GM12878 (cell line): ENCODE measurements at regions not wholly inside any gene's neighbourhood (a gene's known extent, or its start where the extent isn't known, plus 50 kb on each side); places are given as distances from the start of the nearest gene placed in this dataset.

ENCODE experiments used
- ATAC-seq: fragments of 200-7000 bp; cut with Tn5 transposase; 3 replicates; pipeline ENCODE4 v1.9.1; 2020; ENCODE audit warnings: mild to moderate bottlenecking, moderate library complexity
- BruUV-seq: library from RNA; stranded (reverse); fragments of 400-500 nt; replicated peaks from 2 replicates; lab custom pipeline; 2021; lab: Mats Ljungman, UMichigan
- CTCF ChIA-PET: fragments of 300-600 bp; sonication (Branson Sonifier 250); formaldehyde crosslinking; extraction: SDS; loops from one replicate; lab custom pipeline; 2021; ENCODE audit warnings: inconsistent platforms; lab: Yijun Ruan, JAX
- POLR2A ChIA-PET: fragments of 350-600 bp; formaldehyde crosslinking; extraction: SDS; loops from one replicate; lab custom pipeline; 2021; ENCODE audit warnings: inconsistent platforms; lab: Charles Lee
- RAD21 ChIA-PET: fragments of 300-600 bp; sonication (Branson Sonifier 250); formaldehyde crosslinking; loops from one replicate; lab custom pipeline; 2023; ENCODE audit warnings: antibody characterized with exemption; ENCODE audit not compliant: unreplicated experiment; lab: Charles Lee
- SMC1A ChIA-PET: fragments of 300-600 bp; sonication (Branson Sonifier 250); formaldehyde crosslinking; loops from one replicate; lab custom pipeline; 2023; ENCODE audit not compliant: unreplicated experiment, uncharacterized antibody; lab: Charles Lee
- DNase-seq: peaks from one replicate; pipeline ENCODE4 v3.0.0-alpha.2; 2011; ENCODE audit warnings: low read depth, low spot score
- FAIRE-seq: peaks from 3 replicates; lab custom pipeline; 2011; peaks lifted over from hg19 to GRCh38; lab: Jason Lieb, UNC
- H2AFZ ChIP-seq: 2 replicates; pipeline ENCODE4 v1.6.0; 2011; ENCODE audit warnings: low read depth, low read length, control low read depth; ENCODE audit not compliant: control insufficient read depth
- H3K27ac ChIP-seq: 2 replicates; pipeline ENCODE4 v1.5.1; 2011; ENCODE audit warnings: control low read depth; ENCODE audit not compliant: control insufficient read depth, insufficient read depth
- H3K27me3 ChIP-seq, 2 experiments: replicated peaks in 1 of 2; 2 replicates each; pipeline versions ENCODE4 v1.6.0 to v1.6.1; 2011; ENCODE audit warnings: low read length in 1 of 2; ENCODE audit not compliant: control insufficient read depth in 2 of 2, insufficient read depth in 2 of 2
- H3K36me3 ChIP-seq, 2 experiments: 2 replicates each; pipeline ENCODE4 v1.5.1; 2011; ENCODE audit warnings: low read length in 1 of 2; ENCODE audit not compliant: control insufficient read depth in 2 of 2, insufficient read depth in 2 of 2
- H3K4me1 ChIP-seq: 2 replicates; pipeline ENCODE4 v1.6.1; 2011; ENCODE audit warnings: mild to moderate bottlenecking, low read length, moderate library complexity, mixed read lengths; ENCODE audit not compliant: control insufficient read depth, insufficient read depth
- H3K4me2 ChIP-seq: 2 replicates; pipeline ENCODE4 v1.6.0; 2011; ENCODE audit warnings: control low read depth; ENCODE audit not compliant: control insufficient read depth, insufficient read depth
- H3K4me3 ChIP-seq: fragments of 200-600 bp; sonication (generic); 2 replicates; pipeline ENCODE4 v1.5.1; 2016
- H3K79me2 ChIP-seq: 2 replicates; pipeline ENCODE4 v1.6.0; 2011; ENCODE audit warnings: low read length; ENCODE audit not compliant: control insufficient read depth, insufficient read depth
- H3K9ac ChIP-seq: 2 replicates; pipeline ENCODE4 v1.8.0; 2011; ENCODE audit warnings: low read length, control low read depth, mixed read lengths; ENCODE audit not compliant: control insufficient read depth, insufficient read depth
- H3K9me3 ChIP-seq: replicated peaks from 3 replicates; pipeline ENCODE4 v1.5.1; 2011; ENCODE audit warnings: mild to moderate bottlenecking, low read length; ENCODE audit not compliant: control insufficient read depth, insufficient read depth
- H4K20me1 ChIP-seq: 2 replicates; pipeline ENCODE4 v1.6.0; 2011; ENCODE audit not compliant: control insufficient read depth, insufficient read depth
- CREM ChIP-seq: IDR thresholded peaks from 2 replicates; pipeline ENCODE4 v1.6.1; 2014; ENCODE audit warnings: antibody characterized with exemption, low read depth
- EED ChIP-seq: sonication (generic); IDR thresholded peaks from 2 replicates; pipeline ENCODE4 v1.6.1; 2016; ENCODE audit warnings: antibody characterized with exemption, low read depth
- HDAC6 ChIP-seq: fragments of 200-600 bp; sonication (generic); IDR thresholded peaks from one replicate; pipeline ENCODE4 v1.8.0; 2017; ENCODE audit warnings: antibody characterized with exemption; ENCODE audit not compliant: unreplicated experiment
- KDM1A ChIP-seq: fragments of 200-600 bp; sonication (generic); IDR thresholded peaks from 2 replicates; pipeline ENCODE4 v1.6.1; 2016; ENCODE audit warnings: borderline replicate concordance
- POLR2A ChIP-seq: IDR thresholded peaks from 2 replicates; pipeline ENCODE4 v1.6.1; 2011; ENCODE audit warnings: low read depth, mild to moderate bottlenecking, low read length
- RB1 ChIP-seq: fragments of 450-650 bp; formaldehyde crosslinking; IDR thresholded peaks from 2 replicates; pipeline ENCODE4 v1.6.1; 2017; ENCODE audit warnings: mild to moderate bottlenecking, borderline replicate concordance
- RELA ChIP-seq: fragments of 450-650 bp; IDR thresholded peaks from 2 replicates; pipeline ENCODE4 v1.8.0; 2014; ENCODE audit warnings: borderline replicate concordance; ENCODE audit not compliant: partially characterized antibody
- STAT1 ChIP-seq: fragments of 450-650 bp; conservative IDR thresholded peaks from 2 replicates; pipeline ENCODE4 v1.6.1; 2014; ENCODE audit warnings: antibody characterized with exemption, mild to moderate bottlenecking
- STAT3 ChIP-seq: IDR thresholded peaks from 2 replicates; pipeline ENCODE4 v1.6.1; 2011; ENCODE audit warnings: low read depth, low read length, improper control_type of control experiment
- SUPT20H ChIP-seq: IDR thresholded peaks from 2 replicates; pipeline ENCODE4 v1.6.1; 2011; ENCODE audit warnings: low read depth, mild to moderate bottlenecking, low read length, moderate library complexity, borderline replicate concordance; ENCODE audit not compliant: control insufficient read depth
- TCF7 ChIP-seq: IDR thresholded peaks from 2 replicates; pipeline ENCODE4 v1.6.1; 2014; ENCODE audit warnings: antibody characterized with exemption, borderline replicate concordance
- YY1 ChIP-seq: IDR thresholded peaks from 2 replicates; pipeline ENCODE4 v1.6.1; 2011; ENCODE audit warnings: low read depth, mild to moderate bottlenecking, low read length
- ZNF207 ChIP-seq: fragments of 450-650 bp; IDR thresholded peaks from 2 replicates; pipeline ENCODE4 v1.6.1; 2014; ENCODE audit warnings: antibody characterized with exemption, mild to moderate bottlenecking, borderline replicate concordance
- ZNF384 ChIP-seq: IDR thresholded peaks from 2 replicates; pipeline ENCODE4 v1.6.1; 2012; ENCODE audit warnings: low read depth, mild to moderate bottlenecking, low read length, improper control_type of control experiment, borderline replicate concordance
- ZSCAN29 ChIP-seq: fragments of 450-650 bp; IDR thresholded peaks from 2 replicates; pipeline ENCODE4 v1.6.1; 2017; ENCODE audit warnings: mild to moderate bottlenecking, moderate library complexity
- in situ Hi-C: fragments of 300-500 bp; cut with MboI; formaldehyde crosslinking; loops from 9 replicates; pipeline ENCODE4 v1.14.3; 2018; ENCODE audit warnings: mixed read lengths
- intact Hi-C: fragments of 100-400 bp; cut with micrococcal nuclease; formaldehyde crosslinking; loops from one replicate; pipeline ENCODE4 v1.14.2; 2022; ENCODE audit not compliant: unreplicated experiment
- TF ChIP-seq, protein P1 (sequence below): IDR thresholded peaks from 2 replicates; pipeline ENCODE4 v1.6.1; 2011; ENCODE audit warnings: borderline replicate concordance, low read depth, mild to moderate bottlenecking, moderate library complexity, low read length; ENCODE audit not compliant: insufficient read depth, poor library complexity, severe bottlenecking
- TF ChIP-seq, protein P2 (sequence below): fragments of 450-650 bp; IDR thresholded peaks from 2 replicates; pipeline ENCODE4 v1.6.1; 2017; ENCODE audit warnings: low read depth, mild to moderate bottlenecking, moderate library complexity
- TF ChIP-seq, protein P3 (sequence below): IDR thresholded peaks from 2 replicates; pipeline ENCODE4 v1.6.1; 2012; ENCODE audit warnings: low read length, inconsistent platforms
- TF ChIP-seq, protein P4 (sequence below): IDR thresholded peaks from 2 replicates; pipeline ENCODE4 v1.6.1; 2012; ENCODE audit warnings: mild to moderate bottlenecking, low read depth, low read length

DNA sequence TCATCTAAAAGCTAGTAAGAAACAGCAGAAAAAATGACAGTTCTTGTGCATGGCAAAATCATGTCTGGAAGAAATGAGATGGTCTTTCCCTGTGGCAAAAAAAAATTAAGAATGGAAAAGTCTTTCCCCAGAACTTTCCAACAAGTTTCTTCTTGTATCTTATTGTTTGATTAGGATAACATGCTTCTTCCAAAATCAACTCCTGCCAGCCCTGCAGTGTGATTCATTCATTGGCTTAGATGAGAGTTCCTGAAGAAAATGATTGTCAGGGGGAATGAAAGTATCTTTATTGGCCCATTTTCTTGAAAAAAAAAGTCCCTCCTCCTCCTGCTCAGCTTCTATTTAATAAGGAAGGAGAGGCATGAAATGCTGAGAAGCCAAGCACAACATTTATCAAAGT lies 407.7 kb downstream of the ARAP2 start (continued):
- TF ChIP-seq POLR2A (no peak), EED (no peak), RB1 (no peak), SUPT20H (no peak), ZSCAN29 (no peak), CREM (no peak)
- TF ChIP-seq, all 136 proteins: peak for 0

DNA sequence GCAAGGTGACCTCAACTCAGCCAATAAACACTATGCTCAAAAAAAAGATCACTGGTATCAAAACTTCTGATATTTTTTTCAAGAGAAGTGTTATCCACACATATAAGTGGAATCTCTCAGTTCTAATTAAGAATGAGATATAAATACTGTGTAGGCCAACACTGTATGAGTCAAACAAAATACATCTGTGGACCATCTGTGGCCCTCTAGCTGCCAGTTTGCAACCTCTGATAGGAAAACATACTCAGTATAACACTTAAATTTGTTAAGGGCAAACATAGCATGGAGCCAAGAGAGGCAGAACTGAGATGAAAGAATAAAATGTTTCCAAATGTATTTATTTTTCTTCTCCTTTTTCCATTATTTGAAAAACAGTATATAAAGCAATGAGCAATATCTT lies 377.3 kb downstream of the ARAP2 start:
- FAIRE-seq (no peak), ATAC-seq (no peak), DNase-seq (no peak)
- H3K9me3 ChIP-seq, result no peaks in the 10 kb centered on the region
- in situ Hi-C loops, result no loop called here
- POLR2A ChIA-PET, result no interaction called here
- SMC1A ChIA-PET, result no interaction called here
- no peaks in the 10 kb centered on the region for H3K79me2 ChIP-seq
- no peak overlapping the region for H3K4me2 ChIP-seq
- no peaks in the 10 kb centered on the region for H3K27me3 ChIP-seq
- H3K4me1 ChIP-seq, result no peaks in the 10 kb centered on the region
- no TSS peak for BruUV-seq
- RAD21 ChIA-PET, result no interaction called here
- H3K36me3 ChIP-seq, result no peaks in the 10 kb centered on the region
- CTCF ChIA-PET, result no interaction called here
- TF ChIP-seq HDAC6 (no peak), ZNF207 (no peak), STAT3 (no peak), KDM1A (no peak), YY1 (no peak), ZNF384 (no peak), RELA (no peak), TCF7 (no peak), STAT1 (no peak)
- TF ChIP-seq, protein P1, sequence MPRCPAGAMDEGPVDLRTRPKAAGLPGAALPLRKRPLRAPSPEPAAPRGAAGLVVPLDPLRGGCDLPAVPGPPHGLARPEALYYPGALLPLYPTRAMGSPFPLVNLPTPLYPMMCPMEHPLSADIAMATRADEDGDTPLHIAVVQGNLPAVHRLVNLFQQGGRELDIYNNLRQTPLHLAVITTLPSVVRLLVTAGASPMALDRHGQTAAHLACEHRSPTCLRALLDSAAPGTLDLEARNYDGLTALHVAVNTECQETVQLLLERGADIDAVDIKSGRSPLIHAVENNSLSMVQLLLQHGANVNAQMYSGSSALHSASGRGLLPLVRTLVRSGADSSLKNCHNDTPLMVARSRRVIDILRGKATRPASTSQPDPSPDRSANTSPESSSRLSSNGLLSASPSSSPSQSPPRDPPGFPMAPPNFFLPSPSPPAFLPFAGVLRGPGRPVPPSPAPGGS, result no peak
- TF ChIP-seq, protein P2, sequence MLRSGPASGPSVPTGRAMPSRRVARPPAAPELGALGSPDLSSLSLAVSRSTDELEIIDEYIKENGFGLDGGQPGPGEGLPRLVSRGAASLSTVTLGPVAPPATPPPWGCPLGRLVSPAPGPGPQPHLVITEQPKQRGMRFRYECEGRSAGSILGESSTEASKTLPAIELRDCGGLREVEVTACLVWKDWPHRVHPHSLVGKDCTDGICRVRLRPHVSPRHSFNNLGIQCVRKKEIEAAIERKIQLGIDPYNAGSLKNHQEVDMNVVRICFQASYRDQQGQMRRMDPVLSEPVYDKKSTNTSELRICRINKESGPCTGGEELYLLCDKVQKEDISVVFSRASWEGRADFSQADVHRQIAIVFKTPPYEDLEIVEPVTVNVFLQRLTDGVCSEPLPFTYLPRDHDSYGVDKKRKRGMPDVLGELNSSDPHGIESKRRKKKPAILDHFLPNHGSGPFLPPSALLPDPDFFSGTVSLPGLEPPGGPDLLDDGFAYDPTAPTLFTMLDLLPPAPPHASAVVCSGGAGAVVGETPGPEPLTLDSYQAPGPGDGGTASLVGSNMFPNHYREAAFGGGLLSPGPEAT, result no peak
- TF ChIP-seq, protein P3, sequence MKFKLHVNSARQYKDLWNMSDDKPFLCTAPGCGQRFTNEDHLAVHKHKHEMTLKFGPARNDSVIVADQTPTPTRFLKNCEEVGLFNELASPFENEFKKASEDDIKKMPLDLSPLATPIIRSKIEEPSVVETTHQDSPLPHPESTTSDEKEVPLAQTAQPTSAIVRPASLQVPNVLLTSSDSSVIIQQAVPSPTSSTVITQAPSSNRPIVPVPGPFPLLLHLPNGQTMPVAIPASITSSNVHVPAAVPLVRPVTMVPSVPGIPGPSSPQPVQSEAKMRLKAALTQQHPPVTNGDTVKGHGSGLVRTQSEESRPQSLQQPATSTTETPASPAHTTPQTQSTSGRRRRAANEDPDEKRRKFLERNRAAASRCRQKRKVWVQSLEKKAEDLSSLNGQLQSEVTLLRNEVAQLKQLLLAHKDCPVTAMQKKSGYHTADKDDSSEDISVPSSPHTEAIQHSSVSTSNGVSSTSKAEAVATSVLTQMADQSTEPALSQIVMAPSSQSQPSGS, result no peak
- TF ChIP-seq, protein P4, sequence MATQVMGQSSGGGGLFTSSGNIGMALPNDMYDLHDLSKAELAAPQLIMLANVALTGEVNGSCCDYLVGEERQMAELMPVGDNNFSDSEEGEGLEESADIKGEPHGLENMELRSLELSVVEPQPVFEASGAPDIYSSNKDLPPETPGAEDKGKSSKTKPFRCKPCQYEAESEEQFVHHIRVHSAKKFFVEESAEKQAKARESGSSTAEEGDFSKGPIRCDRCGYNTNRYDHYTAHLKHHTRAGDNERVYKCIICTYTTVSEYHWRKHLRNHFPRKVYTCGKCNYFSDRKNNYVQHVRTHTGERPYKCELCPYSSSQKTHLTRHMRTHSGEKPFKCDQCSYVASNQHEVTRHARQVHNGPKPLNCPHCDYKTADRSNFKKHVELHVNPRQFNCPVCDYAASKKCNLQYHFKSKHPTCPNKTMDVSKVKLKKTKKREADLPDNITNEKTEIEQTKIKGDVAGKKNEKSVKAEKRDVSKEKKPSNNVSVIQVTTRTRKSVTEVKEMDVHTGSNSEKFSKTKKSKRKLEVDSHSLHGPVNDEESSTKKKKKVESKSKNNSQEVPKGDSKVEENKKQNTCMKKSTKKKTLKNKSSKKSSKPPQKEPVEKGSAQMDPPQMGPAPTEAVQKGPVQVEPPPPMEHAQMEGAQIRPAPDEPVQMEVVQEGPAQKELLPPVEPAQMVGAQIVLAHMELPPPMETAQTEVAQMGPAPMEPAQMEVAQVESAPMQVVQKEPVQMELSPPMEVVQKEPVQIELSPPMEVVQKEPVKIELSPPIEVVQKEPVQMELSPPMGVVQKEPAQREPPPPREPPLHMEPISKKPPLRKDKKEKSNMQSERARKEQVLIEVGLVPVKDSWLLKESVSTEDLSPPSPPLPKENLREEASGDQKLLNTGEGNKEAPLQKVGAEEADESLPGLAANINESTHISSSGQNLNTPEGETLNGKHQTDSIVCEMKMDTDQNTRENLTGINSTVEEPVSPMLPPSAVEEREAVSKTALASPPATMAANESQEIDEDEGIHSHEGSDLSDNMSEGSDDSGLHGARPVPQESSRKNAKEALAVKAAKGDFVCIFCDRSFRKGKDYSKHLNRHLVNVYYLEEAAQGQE, result no peak
- no peak overlapping the region for H3K9ac ChIP-seq
- intact Hi-C loops, result no loop called here
- no peak overlapping the region for H2AFZ ChIP-seq
- H3K27ac ChIP-seq, result no peak overlapping the region
- H3K4me3 ChIP-seq, result no peak overlapping the region
- no peaks in the 10 kb centered on the region for H4K20me1 ChIP-seq
